Renal cortex interstitium (tissue), 11 donors: ENCODE measurements at regions not wholly inside any gene's neighbourhood (a gene's known extent, or its start where the extent isn't known, plus 50 kb on each side); places are given as distances from the start of the nearest gene placed in this dataset.
"Not testable (repeated sequence)": the region's sequence is repeated elsewhere in the genome, so short reads cannot be mapped to it uniquely, and the experiment has no call there.

Experiments
- DNase-seq, 11 donors: peaks; one replicate each; pipeline ENCODE4 v3.0.0-alpha.2; 2013; ENCODE audit warnings: low read depth in 9 of 11, low spot score in 4 of 11; ENCODE audit errors: extremely low read depth in 1 of 11

- DNase-seq = no peak
Observed at GRCh38 chr7:96825285-96825684, 115.6 kb upstream of the SEM1 start.

DNA sequence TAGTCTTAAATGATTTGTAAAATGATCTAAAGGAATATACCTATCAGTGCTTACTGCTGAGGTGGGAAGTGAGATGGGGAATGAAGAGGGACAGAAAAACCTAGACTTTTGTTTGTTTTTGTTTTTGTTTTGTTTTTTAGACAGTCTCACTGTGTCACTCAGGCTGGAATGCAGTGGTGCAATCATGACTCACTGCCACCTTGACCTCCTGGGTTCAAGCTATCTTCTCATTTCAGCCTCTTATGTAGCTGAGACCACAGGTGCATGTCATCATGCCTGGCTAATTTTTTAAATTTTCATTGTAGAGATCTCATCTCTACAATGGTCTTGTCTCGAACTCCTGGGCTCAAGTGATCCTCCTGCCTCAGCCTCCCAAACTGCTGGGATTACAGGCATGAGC lies 116.4 kb upstream of the SEM1 start:
- no peak for DNase-seq

DNA sequence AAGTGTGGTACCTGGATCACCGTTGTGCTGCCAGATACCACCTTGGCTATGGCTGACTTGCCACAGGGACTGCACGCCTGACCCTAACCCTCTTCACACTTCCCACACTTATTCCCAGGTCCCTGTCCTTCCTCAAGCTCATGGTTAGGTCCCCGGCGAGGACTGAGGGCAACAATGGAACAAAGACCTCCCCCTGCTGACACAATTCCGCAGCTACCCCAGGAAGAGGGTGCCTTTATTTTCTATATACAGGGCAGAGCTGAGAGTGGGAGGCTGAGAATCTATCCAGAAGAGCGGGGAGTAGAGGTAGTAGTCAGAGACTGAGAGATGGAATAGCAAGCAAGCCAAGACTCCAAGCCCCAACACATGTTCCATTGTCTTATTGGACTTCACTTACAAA lies 118.1 kb upstream of the SEM1 start:
- DNase-seq = no peak

DNA sequence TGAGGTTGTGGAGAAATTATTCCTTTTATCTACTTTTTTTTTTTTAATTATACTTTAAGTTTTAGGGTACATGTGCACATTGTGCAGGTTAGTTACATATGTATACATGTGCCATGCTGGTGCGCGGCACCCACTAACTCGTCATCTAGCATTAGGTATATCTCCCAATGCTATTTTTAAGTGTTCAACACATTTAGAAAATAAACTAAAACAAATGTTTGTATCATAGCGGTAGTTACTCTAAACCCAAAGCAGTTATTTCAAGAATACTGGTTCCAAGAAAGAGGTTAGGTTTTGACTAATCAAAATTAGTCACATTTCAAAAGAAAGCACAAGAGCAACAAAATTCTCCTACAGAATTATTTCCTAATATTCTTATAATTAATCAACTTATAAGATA lies 119.5 kb upstream of the SEM1 start:
- not testable (repeated sequence) for DNase-seq

- no peak for DNase-seq
Observed at GRCh38 chr7:96831446-96831845, 121.8 kb upstream of the SEM1 start.

DNA sequence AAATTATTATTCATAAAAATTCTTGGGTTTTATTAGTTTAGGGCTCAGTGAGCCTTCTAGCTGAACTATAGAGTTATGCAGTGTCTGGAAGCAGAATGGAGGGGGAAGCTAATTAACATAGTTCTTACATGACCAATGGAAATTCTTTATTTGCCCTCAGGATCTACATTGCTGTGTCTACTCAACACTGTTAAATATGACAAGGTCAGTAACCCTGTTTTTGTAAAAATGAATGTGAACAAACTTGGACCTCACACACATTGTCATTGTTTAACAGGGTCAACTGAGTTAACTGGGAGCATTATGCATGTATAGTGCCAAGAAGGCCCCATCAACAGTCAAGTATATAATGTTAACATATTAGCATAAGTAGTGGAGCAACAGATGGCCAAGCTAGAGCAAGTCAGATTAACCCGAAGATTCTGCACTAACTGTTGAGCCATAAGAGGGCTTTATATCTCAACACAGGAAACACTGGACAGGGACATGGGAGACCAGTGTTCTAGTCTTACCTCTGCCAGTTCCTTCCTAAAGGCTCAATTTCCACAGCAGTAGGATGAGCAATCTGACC lies 122.5 kb upstream of the SEM1 start:
- no peak for DNase-seq

DNA sequence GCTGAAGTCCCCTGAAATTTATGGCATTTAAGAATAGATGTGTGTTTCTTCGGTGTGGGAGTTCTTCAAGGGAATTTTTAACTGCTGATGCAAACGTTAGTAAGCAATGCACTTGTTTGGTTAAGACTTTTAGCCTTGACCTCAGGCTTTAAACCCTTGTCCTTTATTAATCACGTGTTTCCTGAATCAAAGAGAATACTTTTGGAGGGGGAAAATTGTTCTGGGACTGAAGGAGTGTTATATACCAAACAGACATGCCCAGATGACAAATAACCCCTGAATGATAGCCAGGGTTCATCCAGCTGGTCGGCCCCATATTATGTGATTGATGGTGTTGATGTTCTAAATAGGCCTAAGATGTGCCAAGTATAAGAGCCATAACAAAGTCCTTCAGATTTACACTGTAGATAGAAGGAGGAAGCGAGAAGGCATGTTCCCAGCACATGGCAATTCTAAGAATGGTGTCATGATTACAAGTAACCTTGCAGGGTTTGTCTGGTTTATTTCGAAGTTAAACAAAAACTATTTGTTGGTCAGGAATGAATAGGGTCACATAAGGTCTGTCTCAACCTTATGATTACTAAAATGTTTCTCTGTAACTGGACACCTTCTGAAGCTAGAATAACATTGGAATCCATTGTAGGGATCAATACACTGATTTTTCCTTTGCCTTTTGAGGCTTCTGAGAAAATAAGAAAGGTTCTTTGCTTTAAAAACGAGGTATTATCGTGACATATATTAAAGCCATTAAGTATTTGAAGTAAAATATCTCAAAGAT lies 124.2 kb upstream of the SEM1 start:
- DNase-seq = peak; percentile 3 to 39 (median 15)

GRCh38 chr7:96836456-96836855 lies 126.8 kb upstream of the SEM1 start:
- DNase-seq = no peak

- no peak for DNase-seq
Observed at GRCh38 chr7:96837593-96837992, 127.9 kb upstream of the SEM1 start.

DNA sequence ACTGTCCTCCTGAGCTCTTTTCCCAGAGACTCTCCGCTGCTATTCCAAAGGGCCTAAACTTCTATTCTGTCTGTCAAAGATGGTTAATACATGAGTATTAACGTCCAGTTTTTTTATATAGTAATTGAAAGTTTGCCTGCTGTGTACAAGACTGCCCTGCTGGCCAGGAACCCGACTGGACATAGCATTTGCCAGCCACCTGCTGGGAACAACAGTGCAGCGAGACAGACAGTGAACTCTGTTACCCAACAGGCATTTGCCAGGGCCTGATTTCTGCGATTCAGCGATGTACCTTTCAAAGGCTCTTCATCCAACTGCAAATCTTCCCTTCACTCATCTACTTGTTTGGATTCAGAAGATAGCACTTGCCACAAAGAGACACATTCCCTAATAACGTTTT lies 128.8 kb upstream of the SEM1 start:
- DNase-seq = no peak

GRCh38 chr7:96855139-96855538 lies 145.5 kb upstream of the SEM1 start:
- DNase-seq = no peak

- no peak for DNase-seq
Observed at GRCh38 chr7:96855691-96856090, 146.0 kb upstream of the SEM1 start.

DNA sequence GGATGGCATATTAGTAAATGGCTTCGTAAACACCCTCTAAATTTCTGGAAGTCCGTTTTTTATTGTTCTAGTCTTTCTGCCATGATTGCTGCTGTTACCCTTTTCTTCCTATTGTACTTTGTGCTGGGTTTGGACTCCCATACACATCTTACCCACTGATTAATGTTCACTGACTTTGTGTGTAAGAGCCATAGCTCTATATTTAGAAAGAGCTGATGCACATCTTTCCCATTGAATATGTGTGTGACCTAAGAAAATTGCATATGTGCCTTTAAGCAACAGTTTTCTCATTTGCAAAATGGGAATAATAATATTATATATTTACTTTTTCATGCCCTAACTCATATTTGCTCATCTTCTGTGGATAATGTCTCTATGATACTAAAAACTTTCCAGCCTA lies 135.8 kb upstream of the DLX6 start:
- no peak for DNase-seq

GRCh38 chr7:96870185-96870584 lies 135.2 kb upstream of the DLX6 start:
- DNase-seq = no peak

DNA sequence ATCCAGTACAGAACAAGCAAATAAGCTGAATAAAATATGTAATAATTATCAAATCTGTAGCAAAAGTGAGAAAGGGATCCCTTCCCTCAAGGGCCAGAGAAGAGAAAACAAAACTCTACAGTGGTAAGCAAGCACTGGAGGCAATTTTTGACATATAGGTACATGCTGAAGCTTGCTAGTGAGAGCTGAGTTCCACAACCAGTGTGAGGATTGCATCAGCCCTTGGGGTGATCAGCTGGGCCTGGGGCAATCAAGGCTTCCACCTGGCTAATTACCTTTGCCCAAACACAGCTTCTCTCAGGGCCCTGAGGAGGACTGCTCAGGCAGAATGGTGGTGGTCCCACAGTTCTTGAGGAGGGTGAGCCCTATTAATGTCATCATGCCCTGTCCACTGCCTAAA lies 134.4 kb upstream of the DLX6 start:
- DNase-seq = no peak

- DNase-seq = no peak
Observed at GRCh38 chr7:96887426-96887825, 117.9 kb upstream of the DLX6 start.

GRCh38 chr7:96899108-96899507 lies 106.2 kb upstream of the DLX6 start:
- DNase-seq = no peak

DNA sequence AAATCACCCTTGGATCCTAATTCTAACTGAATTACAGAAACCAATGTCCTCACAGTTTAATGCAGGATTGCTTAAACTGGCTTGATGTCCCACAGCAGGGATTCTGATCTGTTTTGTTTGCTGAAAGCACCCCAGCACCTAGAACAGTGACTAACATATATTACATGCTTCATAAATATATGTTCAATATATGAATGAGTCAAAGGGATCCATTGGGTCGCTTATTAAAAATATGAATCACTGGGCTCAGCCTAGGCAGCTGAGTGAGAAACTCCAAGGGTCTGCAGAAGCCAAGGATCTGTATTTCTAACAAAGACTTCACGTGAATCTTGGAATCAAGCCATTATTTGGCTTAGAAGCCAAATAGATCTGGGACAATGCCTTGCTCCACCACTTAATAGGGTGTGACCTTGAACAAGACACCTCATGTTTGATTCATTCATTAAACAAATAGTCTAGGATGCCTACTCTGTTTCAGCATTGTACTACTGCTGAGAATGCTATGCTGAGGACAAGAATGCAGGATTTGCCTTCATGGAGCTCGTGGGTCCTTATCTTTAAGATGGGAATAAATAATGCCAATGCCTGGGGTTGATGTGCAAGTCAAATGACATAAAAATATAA lies 103.4 kb upstream of the DLX6 start:
- DNase-seq = no peak

DNA sequence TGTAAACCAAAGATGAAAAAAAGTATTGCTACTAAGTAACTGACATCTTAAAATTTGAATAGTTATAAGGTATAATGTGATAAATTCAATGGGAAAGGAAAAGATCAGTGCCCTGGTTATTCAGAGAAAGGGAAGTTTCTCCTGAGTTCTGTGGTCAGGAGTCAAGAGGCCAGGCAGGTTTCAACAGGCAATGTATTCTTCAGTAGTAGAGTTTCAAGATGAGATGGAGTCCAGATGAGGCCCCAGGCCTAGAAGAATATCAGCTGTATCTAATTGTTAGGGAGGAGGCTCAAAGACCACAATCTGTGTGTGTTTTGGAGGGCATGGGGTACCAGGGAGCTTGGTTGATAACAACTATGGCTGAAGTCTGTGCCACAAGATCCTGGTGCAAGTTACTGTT lies 101.4 kb upstream of the DLX6 start:
- no peak for DNase-seq

GRCh38 chr7:96910486-96910885 lies 94.9 kb upstream of the DLX6 start:
- no peak for DNase-seq

GRCh38 chr7:96915029-96915428 lies 90.3 kb upstream of the DLX6 start:
- DNase-seq = no peak
